B cell (primary cell): ENCODE measurements at regions not wholly inside any gene's neighbourhood (a gene's known extent, or its start where the extent isn't known, plus 50 kb on each side); places are given as distances from the start of the nearest gene placed in this dataset.

Experiments used
- ATAC-seq: fragments of 200-7000 bp; cut with Tn5 transposase; one replicate; pipeline ENCODE4 v1.10.0; 2021; ENCODE audit warnings: low read depth, mild to moderate bottlenecking, moderate number of reproducible peaks, moderate library complexity
- CTCF ChIA-PET: fragments of 350-600 bp; sonication (Branson Sonifier 250); formaldehyde crosslinking; loops from one replicate; lab custom pipeline; 2021; ENCODE audit warnings: antibody characterized with exemption, inconsistent platforms; lab: Charles Lee
- POLR2A ChIA-PET: fragments of 350-600 bp; sonication (Branson Sonifier 250); formaldehyde crosslinking; loops from one replicate; lab custom pipeline; 2021; ENCODE audit warnings: antibody characterized with exemption; lab: Charles Lee
- DNase-seq: peaks from one replicate; pipeline ENCODE4 v3.0.0; 2013
- H2AFZ ChIP-seq: 2 replicates; pipeline ENCODE4 v1.6.1; 2012; ENCODE audit warnings: mild to moderate bottlenecking, low read depth, low read length; ENCODE audit not compliant: insufficient read depth, poor library complexity, severe bottlenecking
- H3K27ac ChIP-seq, 2 donors: 1 replicate in 1 of 2; 2 replicates in 1 of 2; pipeline ENCODE4 v1.5.1; 2012 to 2013; ENCODE audit warnings: low read length in 2 of 2, mild to moderate bottlenecking in 2 of 2, moderate library complexity in 1 of 2
- H3K27me3 ChIP-seq, 4 experiments: fragments of 200-600 bp in 1 of 4; sonication (generic) in 1 of 4; replicated peaks in 1 of 4; 1 replicate in 2 of 4; 2 replicates in 2 of 4; pipeline versions ENCODE4 v1.6.1 to v1.7.0; 2013 to 2016; ENCODE audit warnings: low read length in 3 of 4, mild to moderate bottlenecking in 2 of 4, mixed read lengths in 1 of 4, moderate library complexity in 1 of 4; ENCODE audit not compliant: insufficient read depth in 4 of 4, control insufficient read depth in 3 of 4; ENCODE audit errors: control extremely low read depth in 1 of 4
- H3K36me3 ChIP-seq, 2 experiments: replicated peaks in 1 of 2; 1 replicate in 1 of 2; 2 replicates in 1 of 2; pipeline versions ENCODE4 v1.6.1 to v1.7.1; 2013; ENCODE audit warnings: low read length in 1 of 2; ENCODE audit not compliant: insufficient read depth in 2 of 2, control insufficient read depth in 1 of 2; ENCODE audit errors: control extremely low read depth in 1 of 2, extremely low read depth in 1 of 2
- H3K4me1 ChIP-seq, 2 donors: fragments of 200-600 bp in 1 of 2; sonication (generic) in 1 of 2; 1 replicate in 1 of 2; 2 replicates in 1 of 2; pipeline versions ENCODE4 v1.5.1 to v1.6.1; 2013 to 2017; ENCODE audit warnings: low read length in 2 of 2; ENCODE audit not compliant: control insufficient read depth in 2 of 2, insufficient read depth in 2 of 2
- H3K4me2 ChIP-seq: replicated peaks from 2 replicates; pipeline ENCODE3; 2012; ENCODE audit warnings: mild to moderate bottlenecking, low read depth, low read length; ENCODE audit not compliant: poor library complexity, severe bottlenecking
- H3K4me3 ChIP-seq, 5 experiments: fragments of 200-600 bp in 1 of 5; sonication (generic) in 1 of 5; 1 replicate in 3 of 5; 2 replicates in 2 of 5; pipeline versions ENCODE4 v1.5.1 to v1.7.0; 2011 to 2016; ENCODE audit warnings: low read length in 4 of 5, mild to moderate bottlenecking in 4 of 5, low read depth in 2 of 5, control low read depth in 1 of 5, moderate library complexity in 1 of 5; ENCODE audit not compliant: insufficient read depth in 1 of 5; ENCODE audit errors: control extremely low read depth in 1 of 5, extremely low read depth in 1 of 5
- H3K79me2 ChIP-seq: fragments of 200-600 bp; sonication (generic); one replicate; pipeline ENCODE4 v1.6.0; 2016; ENCODE audit warnings: low read length; ENCODE audit not compliant: control insufficient read depth, insufficient read depth
- H3K9ac ChIP-seq: fragments of 200-600 bp; sonication (generic); 2 replicates; pipeline ENCODE4 v1.6.1; 2017; ENCODE audit warnings: mild to moderate bottlenecking, low read length, moderate library complexity
- H3K9me3 ChIP-seq, 3 donors: one replicate each; pipeline versions ENCODE4 v1.6.1 to v1.7.1; 2013; ENCODE audit warnings: low read length in 2 of 3; ENCODE audit not compliant: control insufficient read depth in 2 of 3, insufficient read depth in 1 of 3; ENCODE audit errors: control extremely low read depth in 1 of 3
- H4K20me1 ChIP-seq: 2 replicates; pipeline ENCODE4 v1.6.0; 2012; ENCODE audit warnings: mild to moderate bottlenecking, low read length; ENCODE audit not compliant: insufficient read depth, control insufficient read depth, poor library complexity, severe bottlenecking
- H3K27ac Mint-ChIP-seq: one replicate; pipeline ENCODE4 v1.8.0; 2021; ENCODE audit warnings: mixed read lengths
- H3K27me3 Mint-ChIP-seq: one replicate; pipeline ENCODE4 v1.8.0; 2021; ENCODE audit warnings: mixed read lengths
- H3K4me1 Mint-ChIP-seq: one replicate; pipeline ENCODE4 v1.8.0; 2021; ENCODE audit warnings: mixed read lengths
- H3K4me3 Mint-ChIP-seq: one replicate; pipeline ENCODE4 v1.8.0; 2021; ENCODE audit warnings: mixed read lengths
- H3K9me3 Mint-ChIP-seq: one replicate; pipeline ENCODE4 v1.8.0; 2022; ENCODE audit warnings: mixed read lengths; ENCODE audit not compliant: insufficient read depth
- EZH2 ChIP-seq: IDR thresholded peaks from 2 replicates; pipeline ENCODE4 v1.6.1; 2012; ENCODE audit warnings: borderline replicate concordance, low read depth, mild to moderate bottlenecking, moderate library complexity, low read length; ENCODE audit not compliant: insufficient read depth, poor library complexity, severe bottlenecking
- WGBS: methylation state at CpG from one replicate; pipeline ENCODE4 v1.1.5; 2013; ENCODE audit warnings: missing lambda C conversion rate; ENCODE audit not compliant: insufficient coverage; 5-methylcytosine and 5-hydroxymethylcytosine counted together
- intact Hi-C: fragments of 100-400 bp; cut with micrococcal nuclease; formaldehyde crosslinking; loops from one replicate; pipeline ENCODE4 v1.10.0; 2022
- TF ChIP-seq, protein P1 (sequence below): fragments of 200-600 bp; IDR thresholded peaks from one replicate; pipeline ENCODE4 v1.8.0; 2022; ENCODE audit warnings: antibody characterized with exemption, mild to moderate bottlenecking

DNA sequence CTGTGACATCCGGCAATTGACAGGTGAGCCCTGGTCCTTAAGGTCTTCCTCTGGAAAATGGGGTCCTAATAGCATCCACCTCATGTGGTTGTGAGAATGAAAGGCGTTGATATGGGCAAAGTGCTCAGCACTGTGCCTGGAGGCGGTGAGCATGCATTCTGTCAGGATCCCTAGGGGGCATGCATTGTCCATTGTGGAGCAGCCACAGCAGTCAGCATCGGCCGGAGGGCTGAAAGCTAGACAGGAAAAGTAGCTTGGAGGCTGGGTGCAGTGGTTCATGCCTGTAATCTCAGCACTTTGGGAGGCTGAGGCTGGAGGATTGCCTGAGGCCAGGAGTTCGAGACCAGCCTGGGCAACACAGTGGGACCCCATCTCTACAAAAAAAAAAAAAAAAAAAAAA is 122.2 kb downstream of the LHX2 start:
- POLR2A ChIA-PET = interaction anchor here (0.7 kb wide), 1 partner anchor 223 kb away, joined by 3 read pairs; no protein-coding TSS in a partner anchor
- no peak for TF ChIP-seq EZH2
- TF ChIP-seq, protein P1, sequence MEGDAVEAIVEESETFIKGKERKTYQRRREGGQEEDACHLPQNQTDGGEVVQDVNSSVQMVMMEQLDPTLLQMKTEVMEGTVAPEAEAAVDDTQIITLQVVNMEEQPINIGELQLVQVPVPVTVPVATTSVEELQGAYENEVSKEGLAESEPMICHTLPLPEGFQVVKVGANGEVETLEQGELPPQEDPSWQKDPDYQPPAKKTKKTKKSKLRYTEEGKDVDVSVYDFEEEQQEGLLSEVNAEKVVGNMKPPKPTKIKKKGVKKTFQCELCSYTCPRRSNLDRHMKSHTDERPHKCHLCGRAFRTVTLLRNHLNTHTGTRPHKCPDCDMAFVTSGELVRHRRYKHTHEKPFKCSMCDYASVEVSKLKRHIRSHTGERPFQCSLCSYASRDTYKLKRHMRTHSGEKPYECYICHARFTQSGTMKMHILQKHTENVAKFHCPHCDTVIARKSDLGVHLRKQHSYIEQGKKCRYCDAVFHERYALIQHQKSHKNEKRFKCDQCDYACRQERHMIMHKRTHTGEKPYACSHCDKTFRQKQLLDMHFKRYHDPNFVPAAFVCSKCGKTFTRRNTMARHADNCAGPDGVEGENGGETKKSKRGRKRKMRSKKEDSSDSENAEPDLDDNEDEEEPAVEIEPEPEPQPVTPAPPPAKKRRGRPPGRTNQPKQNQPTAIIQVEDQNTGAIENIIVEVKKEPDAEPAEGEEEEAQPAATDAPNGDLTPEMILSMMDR = no peak
- 49% methylated on average over 5 of the region's 6 CpGs for WGBS
- Mint-ChIP-seq H3K4me3 (no peak overlapping the region), H3K27me3 (no peaks in the 10 kb centered on the region), H3K9me3 (no peaks in the 10 kb centered on the region), H3K4me1 (peaks cover 25% of the 10 kb centered on the region), H3K27ac (no peak overlapping the region)
- Histone ChIP-seq H3K4me2 (no peak overlapping the region), H3K4me3 (no peak overlapping the region), H3K36me3 (no peaks in the 10 kb centered on the region), H3K9ac (no peak overlapping the region), H3K27me3 (no peaks in the 10 kb centered on the region), H3K9me3 (no peaks in the 10 kb centered on the region), H4K20me1 (no peaks in the 10 kb centered on the region), H3K4me1 (peaks cover 0 to 15% of the 10 kb centered on the region in 2 donors), H3K79me2 (no peaks in the 10 kb centered on the region), H2AFZ (no peak overlapping the region), H3K27ac (no peak overlapping the region)
- intact Hi-C loops = no loop called here
- ATAC-seq (no peak), DNase-seq (no peak)
- CTCF ChIA-PET = interaction anchor here (0.7 to 3.6 kb wide), 3 partner anchors 59 to 192 kb away, joined by 3 to 12 read pairs (median 3); no protein-coding TSS in a partner anchor

DNA sequence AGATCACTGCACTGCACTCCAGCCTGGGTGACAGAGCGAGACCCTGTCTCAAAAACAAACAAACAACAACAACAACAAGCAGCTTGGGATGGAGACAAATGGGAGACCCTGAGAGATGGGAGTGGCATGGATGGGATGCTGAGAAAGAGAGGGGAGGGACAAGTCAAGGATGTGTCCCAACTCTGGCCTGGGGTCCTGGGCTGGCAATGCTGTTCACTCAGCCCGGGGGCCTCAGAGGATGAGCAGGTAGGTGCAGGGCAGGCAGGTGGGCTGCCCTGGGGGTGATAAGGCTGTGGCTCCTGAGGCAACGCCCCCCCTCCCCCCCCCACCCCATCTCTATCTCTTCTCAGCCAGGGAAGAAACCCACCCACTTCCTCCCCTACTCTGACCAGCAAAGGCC is 123.0 kb downstream of the LHX2 start:
- Histone ChIP-seq H3K79me2 (no peaks in the 10 kb centered on the region), H3K36me3 (no peaks in the 10 kb centered on the region), H3K9me3 (no peaks in the 10 kb centered on the region), H2AFZ (no peak overlapping the region), H3K4me3 (no peak overlapping the region), H3K9ac (no peak overlapping the region), H3K27ac (no peak overlapping the region), H3K27me3 (no peaks in the 10 kb centered on the region), H3K4me2 (no peak overlapping the region), H4K20me1 (no peaks in the 10 kb centered on the region), H3K4me1 (peaks cover 0 to 15% of the 10 kb centered on the region in 2 donors)
- no peak for ATAC-seq
- intact Hi-C loops = no loop called here
- WGBS = no CpG with 5 or more reads among the region's 3 CpGs
- Mint-ChIP-seq H3K4me3 (no peak overlapping the region), H3K27me3 (no peaks in the 10 kb centered on the region), H3K4me1 (peaks cover 28% of the 10 kb centered on the region), H3K9me3 (no peaks in the 10 kb centered on the region), H3K27ac (no peak overlapping the region)
- TF ChIP-seq, protein P1 = no peak
- TF ChIP-seq EZH2 = no peak
- no peak for DNase-seq
- CTCF ChIA-PET = interaction anchor here (0.6 to 3.6 kb wide), 4 partner anchors 58 to 299 kb away, joined by 3 to 12 read pairs (median 3); no protein-coding TSS in a partner anchor
- POLR2A ChIA-PET = interaction anchor here (0.7 kb wide), 1 partner anchor 222 kb away, joined by 3 read pairs; no protein-coding TSS in a partner anchor
